DND-41 (cell line): ENCODE measurements at regions not wholly inside any gene's neighbourhood (a gene's known extent, or its start where the extent isn't known, plus 50 kb on each side); places are given as distances from the start of the nearest gene placed in this dataset.

Source experiments
- CTCF ChIP-seq: IDR thresholded peaks from 2 replicates; pipeline ENCODE4 v1.5.1; 2012; ENCODE audit warnings: borderline replicate concordance, low read length, moderate library complexity, mild to moderate bottlenecking; ENCODE audit not compliant: poor library complexity, severe bottlenecking; ENCODE audit errors: extremely low read depth
- EZH2 ChIP-seq: IDR thresholded peaks from 3 replicates; pipeline ENCODE4 v1.6.1; 2012; ENCODE audit warnings: borderline replicate concordance, low read depth, mild to moderate bottlenecking, moderate library complexity, low read length, inconsistent platforms; ENCODE audit not compliant: severe bottlenecking

DNA sequence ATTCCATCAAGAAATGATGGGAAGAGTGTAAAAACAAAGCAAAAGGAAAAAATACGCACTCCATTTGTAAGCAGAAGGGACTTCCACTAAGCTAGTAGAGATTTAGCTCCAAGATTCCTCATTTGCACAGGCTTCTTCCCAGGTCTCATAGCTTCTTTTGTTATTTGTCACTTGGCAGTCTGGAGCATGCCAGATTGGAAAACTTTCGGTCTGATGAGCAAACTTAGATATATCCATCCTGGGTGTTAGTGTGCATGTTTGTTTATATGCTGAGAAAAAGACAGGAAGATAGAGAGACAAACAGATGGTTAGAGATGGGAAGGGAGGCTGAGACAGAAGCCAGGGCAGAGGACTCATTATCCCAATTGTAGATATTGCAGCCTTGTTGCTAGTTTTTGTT, 1644.5 kb upstream of the NUDT12 start:
- TF ChIP-seq CTCF (no peak), EZH2 (no peak)
